ENCODE measurements at regions not wholly inside any gene's neighbourhood (a gene's known extent, or its start where the extent isn't known, plus 50 kb on each side); places are given as distances from the start of the nearest gene placed in this dataset.
"Not testable (repeated sequence)": the region's sequence is repeated elsewhere in the genome, so short reads cannot be mapped to it uniquely, and the experiment has no call there.

DNA sequence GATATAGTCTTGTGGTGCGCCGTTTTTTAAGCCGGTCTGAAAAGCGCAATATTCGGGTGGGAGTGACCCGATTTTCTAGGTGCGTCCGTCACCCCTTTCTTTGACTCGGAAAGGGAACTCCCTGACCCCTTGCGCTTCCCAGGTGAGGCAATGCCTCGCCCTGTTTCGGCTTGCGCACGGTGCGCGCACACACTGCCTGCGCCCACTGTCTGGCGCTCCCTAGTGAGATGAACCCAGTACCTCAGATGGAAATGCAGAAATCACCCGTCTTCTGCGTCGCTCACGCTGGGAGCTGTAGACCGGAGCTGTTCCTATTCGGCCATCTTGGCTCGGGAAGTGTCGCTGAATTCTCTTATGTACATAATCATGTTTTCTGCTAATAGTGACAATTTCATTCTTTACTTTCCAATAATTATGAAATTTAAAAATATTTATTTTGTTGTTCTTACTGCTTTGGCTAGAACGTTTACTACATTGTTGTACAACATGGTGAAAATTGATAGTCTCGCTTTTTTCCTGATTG lies 61.2 kb upstream of the MINDY3 start:
- ATAC-seq, result not testable (repeated sequence)

DNA sequence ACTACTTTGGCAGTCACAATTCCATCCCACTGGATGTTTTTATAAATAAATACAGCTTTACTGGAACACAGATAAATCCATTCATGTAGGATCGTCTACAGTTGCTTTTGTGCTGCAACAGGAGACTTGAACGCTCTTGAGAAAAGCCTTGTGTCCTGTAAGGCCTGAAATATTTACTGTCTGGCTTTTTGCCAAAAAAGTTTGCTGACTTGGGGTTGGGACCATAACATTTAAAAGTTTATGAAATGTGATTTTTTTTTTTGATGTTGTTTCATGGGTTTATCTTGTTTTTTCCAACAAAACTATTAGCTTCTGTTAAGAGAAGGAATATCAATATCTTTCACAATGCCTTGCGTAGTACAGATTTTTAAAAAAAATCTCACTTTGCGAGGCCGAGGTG lies 71.1 kb upstream of the MINDY3 start:
- no peak for ATAC-seq
- TF ChIP-seq CSDC2 (CRISPR knock-in tag; IDR thresholded peaks at IDR 0.05) (no peak), ZNF565 (CRISPR knock-in tag; conservative IDR thresholded peaks at IDR 0.05; ENCODE audit: low read depth) (no peak), ZC3H10 (CRISPR knock-in tag; IDR thresholded peaks at IDR 0.05) (no peak), ZFP30 (CRISPR knock-in tag; IDR thresholded peaks at IDR 0.05) (no peak), ISL1 (CRISPR knock-in tag; IDR thresholded peaks at IDR 0.05) (no peak), SNAI2 (CRISPR knock-in tag; IDR thresholded peaks at IDR 0.05) (no peak), TCF4 (CRISPR knock-in tag; IDR thresholded peaks at IDR 0.05; ENCODE audit: borderline replicate concordance) (no peak), BACH2 (CRISPR knock-in tag; IDR thresholded peaks at IDR 0.05; ENCODE audit: borderline replicate concordance) (no peak), RARB (CRISPR knock-in tag; IDR thresholded peaks at IDR 0.05) (no peak), PPARA (CRISPR knock-in tag; IDR thresholded peaks at IDR 0.05; ENCODE audit: borderline replicate concordance) (no peak), ZNF70 (CRISPR knock-in tag; IDR thresholded peaks at IDR 0.05) (no peak), ZNF8 (CRISPR knock-in tag; IDR thresholded peaks at IDR 0.05) (no peak)
- TF ChIP-seq, protein P1, sequence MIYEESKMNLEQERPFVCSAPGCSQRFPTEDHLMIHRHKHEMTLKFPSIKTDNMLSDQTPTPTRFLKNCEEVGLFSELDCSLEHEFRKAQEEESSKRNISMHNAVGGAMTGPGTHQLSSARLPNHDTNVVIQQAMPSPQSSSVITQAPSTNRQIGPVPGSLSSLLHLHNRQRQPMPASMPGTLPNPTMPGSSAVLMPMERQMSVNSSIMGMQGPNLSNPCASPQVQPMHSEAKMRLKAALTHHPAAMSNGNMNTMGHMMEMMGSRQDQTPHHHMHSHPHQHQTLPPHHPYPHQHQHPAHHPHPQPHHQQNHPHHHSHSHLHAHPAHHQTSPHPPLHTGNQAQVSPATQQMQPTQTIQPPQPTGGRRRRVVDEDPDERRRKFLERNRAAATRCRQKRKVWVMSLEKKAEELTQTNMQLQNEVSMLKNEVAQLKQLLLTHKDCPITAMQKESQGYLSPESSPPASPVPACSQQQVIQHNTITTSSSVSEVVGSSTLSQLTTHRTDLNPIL (CRISPR knock-in tag; IDR thresholded peaks at IDR 0.05; ENCODE audit: low read depth), result no peak

DNA sequence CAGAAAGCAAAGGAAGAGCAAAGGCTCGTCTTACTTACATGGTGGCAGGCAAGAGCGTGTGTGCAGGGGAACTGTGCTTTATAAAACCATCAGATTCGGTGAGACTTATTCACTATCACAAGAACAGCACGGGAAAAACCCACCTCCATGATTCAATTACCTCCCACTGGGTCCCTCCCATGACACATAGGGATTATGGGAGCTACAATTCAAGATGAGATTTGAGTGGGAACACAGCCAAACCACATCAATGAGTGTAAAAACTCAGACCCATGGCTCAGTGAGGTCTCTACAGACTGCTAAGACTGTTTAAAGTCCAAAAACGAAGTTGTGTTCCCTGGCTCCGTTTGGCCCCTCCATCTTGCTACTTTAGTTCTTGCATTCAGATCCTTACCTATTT lies 79.2 kb upstream of the MINDY3 start:
- not testable (repeated sequence) for ATAC-seq

DNA sequence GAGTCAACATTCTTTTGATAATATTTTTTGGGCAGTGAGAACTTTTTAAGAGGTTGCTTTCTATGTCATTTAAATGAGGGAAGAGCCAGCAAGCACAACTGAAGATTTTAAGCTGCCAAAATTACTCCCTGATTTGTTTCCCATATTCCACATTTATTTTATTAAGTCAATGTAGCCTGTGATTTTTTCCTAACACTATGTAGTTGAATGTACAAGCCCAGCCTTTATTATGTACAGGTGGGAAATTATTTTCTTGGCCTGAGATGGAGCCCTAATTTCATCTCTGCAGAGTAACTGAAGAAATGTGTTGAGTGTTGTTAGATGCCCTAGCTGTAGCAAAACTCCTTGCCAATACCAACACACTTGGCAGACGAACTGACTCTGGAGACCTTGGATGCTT lies 83.1 kb upstream of the MINDY3 start:
- TF ChIP-seq ZFP30 (CRISPR knock-in tag; IDR thresholded peaks at IDR 0.05), result no peak
- TF ChIP-seq ZC3H10 (CRISPR knock-in tag; IDR thresholded peaks at IDR 0.05), result no peak
- no peak for TF ChIP-seq GLIS3 (CRISPR knock-in tag; IDR thresholded peaks at IDR 0.05)
- TF ChIP-seq ARNTL (CRISPR knock-in tag; IDR thresholded peaks at IDR 0.05; ENCODE audit: borderline replicate concordance, low read depth), result no peak
- TF ChIP-seq SNAI2 (CRISPR knock-in tag; IDR thresholded peaks at IDR 0.05), result no peak
- no peak for TF ChIP-seq RARB (CRISPR knock-in tag; IDR thresholded peaks at IDR 0.05)
- TF ChIP-seq, protein P1 (CRISPR knock-in tag; IDR thresholded peaks at IDR 0.05; ENCODE audit: low read depth), result no peak
- TF ChIP-seq BACH2 (CRISPR knock-in tag; IDR thresholded peaks at IDR 0.05; ENCODE audit: borderline replicate concordance), result no peak
- TF ChIP-seq PPARA (CRISPR knock-in tag; IDR thresholded peaks at IDR 0.05; ENCODE audit: borderline replicate concordance), result no peak
- TF ChIP-seq ZNF565 (CRISPR knock-in tag; conservative IDR thresholded peaks at IDR 0.05; ENCODE audit: low read depth), result no peak
- TF ChIP-seq TCF4 (CRISPR knock-in tag; IDR thresholded peaks at IDR 0.05; ENCODE audit: borderline replicate concordance), result no peak
- TF ChIP-seq ESRRG (CRISPR knock-in tag; IDR thresholded peaks at IDR 0.05), result no peak
- TF ChIP-seq, protein P2, sequence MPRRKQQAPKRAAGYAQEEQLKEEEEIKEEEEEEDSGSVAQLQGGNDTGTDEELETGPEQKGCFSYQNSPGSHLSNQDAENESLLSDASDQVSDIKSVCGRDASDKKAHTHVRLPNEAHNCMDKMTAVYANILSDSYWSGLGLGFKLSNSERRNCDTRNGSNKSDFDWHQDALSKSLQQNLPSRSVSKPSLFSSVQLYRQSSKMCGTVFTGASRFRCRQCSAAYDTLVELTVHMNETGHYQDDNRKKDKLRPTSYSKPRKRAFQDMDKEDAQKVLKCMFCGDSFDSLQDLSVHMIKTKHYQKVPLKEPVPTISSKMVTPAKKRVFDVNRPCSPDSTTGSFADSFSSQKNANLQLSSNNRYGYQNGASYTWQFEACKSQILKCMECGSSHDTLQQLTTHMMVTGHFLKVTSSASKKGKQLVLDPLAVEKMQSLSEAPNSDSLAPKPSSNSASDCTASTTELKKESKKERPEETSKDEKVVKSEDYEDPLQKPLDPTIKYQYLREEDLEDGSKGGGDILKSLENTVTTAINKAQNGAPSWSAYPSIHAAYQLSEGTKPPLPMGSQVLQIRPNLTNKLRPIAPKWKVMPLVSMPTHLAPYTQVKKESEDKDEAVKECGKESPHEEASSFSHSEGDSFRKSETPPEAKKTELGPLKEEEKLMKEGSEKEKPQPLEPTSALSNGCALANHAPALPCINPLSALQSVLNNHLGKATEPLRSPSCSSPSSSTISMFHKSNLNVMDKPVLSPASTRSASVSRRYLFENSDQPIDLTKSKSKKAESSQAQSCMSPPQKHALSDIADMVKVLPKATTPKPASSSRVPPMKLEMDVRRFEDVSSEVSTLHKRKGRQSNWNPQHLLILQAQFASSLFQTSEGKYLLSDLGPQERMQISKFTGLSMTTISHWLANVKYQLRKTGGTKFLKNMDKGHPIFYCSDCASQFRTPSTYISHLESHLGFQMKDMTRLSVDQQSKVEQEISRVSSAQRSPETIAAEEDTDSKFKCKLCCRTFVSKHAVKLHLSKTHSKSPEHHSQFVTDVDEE (CRISPR knock-in tag; IDR thresholded peaks at IDR 0.05), result no peak
- TF ChIP-seq, protein P3, sequence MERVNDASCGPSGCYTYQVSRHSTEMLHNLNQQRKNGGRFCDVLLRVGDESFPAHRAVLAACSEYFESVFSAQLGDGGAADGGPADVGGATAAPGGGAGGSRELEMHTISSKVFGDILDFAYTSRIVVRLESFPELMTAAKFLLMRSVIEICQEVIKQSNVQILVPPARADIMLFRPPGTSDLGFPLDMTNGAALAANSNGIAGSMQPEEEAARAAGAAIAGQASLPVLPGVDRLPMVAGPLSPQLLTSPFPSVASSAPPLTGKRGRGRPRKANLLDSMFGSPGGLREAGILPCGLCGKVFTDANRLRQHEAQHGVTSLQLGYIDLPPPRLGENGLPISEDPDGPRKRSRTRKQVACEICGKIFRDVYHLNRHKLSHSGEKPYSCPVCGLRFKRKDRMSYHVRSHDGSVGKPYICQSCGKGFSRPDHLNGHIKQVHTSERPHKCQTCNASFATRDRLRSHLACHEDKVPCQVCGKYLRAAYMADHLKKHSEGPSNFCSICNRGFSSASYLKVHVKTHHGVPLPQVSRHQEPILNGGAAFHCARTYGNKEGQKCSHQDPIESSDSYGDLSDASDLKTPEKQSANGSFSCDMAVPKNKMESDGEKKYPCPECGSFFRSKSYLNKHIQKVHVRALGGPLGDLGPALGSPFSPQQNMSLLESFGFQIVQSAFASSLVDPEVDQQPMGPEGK (CRISPR knock-in tag; IDR thresholded peaks at IDR 0.05; ENCODE audit: borderline replicate concordance), result no peak
- no peak for ATAC-seq

DNA sequence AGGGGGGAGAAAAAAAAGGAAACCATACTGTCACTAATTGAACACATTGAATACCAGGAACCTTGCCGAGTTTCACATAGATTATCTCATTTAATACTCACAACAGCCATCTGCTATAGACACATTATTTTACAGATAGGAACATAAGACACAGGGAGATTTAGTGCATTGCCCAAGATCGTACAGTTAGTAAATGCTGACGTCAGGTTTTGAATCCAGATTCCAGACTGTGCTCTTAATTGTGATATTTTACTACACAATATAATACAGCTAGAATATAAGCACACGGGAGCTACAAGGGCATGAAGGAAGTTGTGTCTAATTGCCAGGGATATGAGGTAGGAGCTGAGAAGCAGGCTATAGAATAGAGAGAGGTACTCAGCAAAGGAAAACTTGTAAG lies 93.9 kb upstream of the MINDY3 start:
- ATAC-seq, result no peak
- TF ChIP-seq, protein P1 (CRISPR knock-in tag; IDR thresholded peaks at IDR 0.05; ENCODE audit: low read depth), result no peak
- TF ChIP-seq ZC3H10 (CRISPR knock-in tag; IDR thresholded peaks at IDR 0.05) (no peak), PPARA (CRISPR knock-in tag; IDR thresholded peaks at IDR 0.05; ENCODE audit: borderline replicate concordance) (no peak), ISL1 (CRISPR knock-in tag; IDR thresholded peaks at IDR 0.05) (no peak), ZNF565 (CRISPR knock-in tag; conservative IDR thresholded peaks at IDR 0.05; ENCODE audit: low read depth) (no peak), GLIS3 (CRISPR knock-in tag; IDR thresholded peaks at IDR 0.05) (no peak), CSDC2 (CRISPR knock-in tag; IDR thresholded peaks at IDR 0.05) (no peak), ZFP30 (CRISPR knock-in tag; IDR thresholded peaks at IDR 0.05) (no peak), TOX (CRISPR knock-in tag; IDR thresholded peaks at IDR 0.05; ENCODE audit: borderline replicate concordance) (no peak), SNAI2 (CRISPR knock-in tag; IDR thresholded peaks at IDR 0.05) (no peak), ARNTL (CRISPR knock-in tag; IDR thresholded peaks at IDR 0.05; ENCODE audit: borderline replicate concordance, low read depth) (no peak), ESRRG (CRISPR knock-in tag; IDR thresholded peaks at IDR 0.05) (no peak), ZNF8 (CRISPR knock-in tag; IDR thresholded peaks at IDR 0.05) (no peak), OSR1 (CRISPR knock-in tag; IDR thresholded peaks at IDR 0.05) (no peak)
- TF ChIP-seq, protein P4, sequence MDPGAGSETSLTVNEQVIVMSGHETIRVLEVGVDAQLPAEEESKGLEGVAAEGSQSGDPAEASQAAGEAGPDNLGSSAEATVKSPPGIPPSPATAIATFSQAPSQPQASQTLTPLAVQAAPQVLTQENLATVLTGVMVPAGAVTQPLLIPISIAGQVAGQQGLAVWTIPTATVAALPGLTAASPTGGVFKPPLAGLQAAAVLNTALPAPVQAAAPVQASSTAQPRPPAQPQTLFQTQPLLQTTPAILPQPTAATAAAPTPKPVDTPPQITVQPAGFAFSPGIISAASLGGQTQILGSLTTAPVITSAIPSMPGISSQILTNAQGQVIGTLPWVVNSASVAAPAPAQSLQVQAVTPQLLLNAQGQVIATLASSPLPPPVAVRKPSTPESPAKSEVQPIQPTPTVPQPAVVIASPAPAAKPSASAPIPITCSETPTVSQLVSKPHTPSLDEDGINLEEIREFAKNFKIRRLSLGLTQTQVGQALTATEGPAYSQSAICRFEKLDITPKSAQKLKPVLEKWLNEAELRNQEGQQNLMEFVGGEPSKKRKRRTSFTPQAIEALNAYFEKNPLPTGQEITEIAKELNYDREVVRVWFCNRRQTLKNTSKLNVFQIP (CRISPR knock-in tag; IDR thresholded peaks at IDR 0.05; ENCODE audit: borderline replicate concordance, low read depth), result no peak
